ENCODE measurements at regions not wholly inside any gene's neighbourhood (a gene's known extent, or its start where the extent isn't known, plus 50 kb on each side); places are given as distances from the start of the nearest gene placed in this dataset.

DNA sequence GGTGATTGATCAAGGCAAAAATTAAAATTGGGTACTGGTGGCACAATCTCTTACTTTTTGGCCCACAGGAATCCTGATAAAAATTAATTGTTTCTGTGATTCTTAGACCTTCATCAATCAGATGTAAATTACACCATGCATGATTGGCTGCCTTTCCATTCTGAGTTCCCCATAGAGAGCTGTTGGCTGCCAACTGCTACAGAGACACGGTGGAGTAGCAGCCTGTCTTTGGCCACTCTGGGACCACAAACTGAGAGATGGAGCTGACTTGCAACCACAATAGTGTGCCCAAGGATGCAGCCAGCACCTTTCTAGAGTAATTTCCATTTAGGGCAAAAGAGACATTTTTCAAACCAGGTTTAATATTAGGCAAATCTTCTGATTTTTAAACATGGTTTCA is 274.3 kb upstream of the MMS22L start:
- no peak overlapping the region for H2BK120ac ChIP-seq (replicated peaks; ENCODE audit: low read depth, low read length)
- TF ChIP-seq SRF (IDR thresholded peaks at IDR 0.05; ENCODE audit: low read depth, low read length) (no peak), CHD1 (IDR thresholded peaks at IDR 0.05; ENCODE audit: low read depth, low read length) (no peak), KDM4A (IDR thresholded peaks at IDR 0.05; ENCODE audit: low read depth, low read length, severe bottlenecking) (no peak), BRCA1 (IDR thresholded peaks at IDR 0.05; ENCODE audit: low read depth, low read length) (no peak), SIN3A (conservative IDR thresholded peaks at IDR 0.05 in 1 of 2, IDR thresholded peaks at IDR 0.05 in 1 of 2; ENCODE audit: low read depth in 1 of 2, low read length in 2 of 2) (no peak), EZH2 (IDR thresholded peaks at IDR 0.05; ENCODE audit: low read depth, low read length, severe bottlenecking) (no peak), HDAC2 (IDR thresholded peaks at IDR 0.05; ENCODE audit: borderline replicate concordance in 1 of 2, low read depth in 2 of 2, low read length in 2 of 2) (no peak), PHF8 (conservative IDR thresholded peaks at IDR 0.05; ENCODE audit: low read depth, low read length) (no peak), CEBPB (IDR thresholded peaks at IDR 0.05; ENCODE audit: low read depth, low read length) (no peak), BCL11A (IDR thresholded peaks at IDR 0.05; ENCODE audit: low read depth in 2 of 2, low read length in 2 of 2) (no peak), CREB1 (IDR thresholded peaks at IDR 0.05) (no peak)
- TF ChIP-seq, protein P1, sequence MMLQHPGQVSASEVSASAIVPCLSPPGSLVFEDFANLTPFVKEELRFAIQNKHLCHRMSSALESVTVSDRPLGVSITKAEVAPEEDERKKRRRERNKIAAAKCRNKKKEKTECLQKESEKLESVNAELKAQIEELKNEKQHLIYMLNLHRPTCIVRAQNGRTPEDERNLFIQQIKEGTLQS (IDR thresholded peaks at IDR 0.05; ENCODE audit: insufficient read depth, low read depth, low read length): no peak
- TF ChIP-seq, protein P2, sequence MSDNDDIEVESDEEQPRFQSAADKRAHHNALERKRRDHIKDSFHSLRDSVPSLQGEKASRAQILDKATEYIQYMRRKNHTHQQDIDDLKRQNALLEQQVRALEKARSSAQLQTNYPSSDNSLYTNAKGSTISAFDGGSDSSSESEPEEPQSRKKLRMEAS (IDR thresholded peaks at IDR 0.05): no peak
- no peaks in the 10 kb centered on the region for H3K27me3 ChIP-seq (replicated peaks in 1 of 4; ENCODE audit: control insufficient read depth in 3 of 4, extremely low read depth in 1 of 4, insufficient read depth in 3 of 4, low read length in 3 of 4)
- H3K4ac ChIP-seq (replicated peaks; ENCODE audit: insufficient read length, low read depth, low read length): no peak overlapping the region
- no peak overlapping the region for H2AK5ac ChIP-seq (ENCODE audit: low read depth, low read length)
- ChIA-PET CTCF (ENCODE audit: partially characterized antibody) (interaction anchor here (0.9 kb wide), 1 partner anchor 10 kb away, joined by 3 read pairs; no protein-coding TSS in a partner anchor), POLR2A (ENCODE audit: partially characterized antibody) (no interaction called here)
- H4K8ac ChIP-seq (ENCODE audit: extremely low read depth, insufficient read depth, low read length): no peak overlapping the region
- H3K23me2 ChIP-seq (ENCODE audit: low read depth, low read length): no peaks in the 10 kb centered on the region
- H3K9ac ChIP-seq (replicated peaks in 1 of 4; ENCODE audit: extremely low read depth in 1 of 4, low read depth in 3 of 4, low read length in 3 of 4): no peak overlapping the region
- no peak overlapping the region for H3K4me3 ChIP-seq (ENCODE audit: extremely low read depth in 1 of 4, insufficient read depth in 2 of 4, low read depth in 3 of 4, low read length in 4 of 4)
- H4K20me1 ChIP-seq (replicated peaks in 1 of 2; ENCODE audit: control insufficient read depth in 1 of 2, insufficient read depth in 2 of 2, low read length in 2 of 2): no peaks in the 10 kb centered on the region
- no peak overlapping the region for H2BK5ac ChIP-seq (ENCODE audit: low read depth, low read length)
- no peak overlapping the region for H3K56ac ChIP-seq (replicated peaks; ENCODE audit: insufficient read length, low read depth, low read length)
- no peaks in the 10 kb centered on the region for H3K79me1 ChIP-seq (ENCODE audit: low read depth, low read length)
- no peak overlapping the region for H3K18ac ChIP-seq (ENCODE audit: extremely low read depth, low read length)
- no peak overlapping the region for H2BK12ac ChIP-seq (ENCODE audit: low read depth, low read length)
- no peaks in the 10 kb centered on the region for H3K36me3 ChIP-seq (ENCODE audit: control insufficient read depth in 2 of 4, insufficient read depth in 4 of 4, low read length in 3 of 4)
- FAIRE-seq (no peak), DNase-seq (ENCODE audit: low read depth in 1 of 2, low spot score in 2 of 2) (no peak)
- H3K27ac ChIP-seq (ENCODE audit: low read depth, low read length): no peak overlapping the region
- 30% methylated on average over 1 of the region's 1 CpG; no CpG with 5 or more reads in 1 of the 2 experiments for WGBS, 2 experiments (ENCODE audit: extremely low coverage in 1 of 2, insufficient coverage in 1 of 2, insufficient read length in 1 of 2, insufficient replicate concordance in 2 of 2, low coverage in 1 of 2, low lambda C conversion rate in 2 of 2, missing lambda C conversion rate in 1 of 2)
- H4K91ac ChIP-seq (replicated peaks; ENCODE audit: insufficient read length, low read length): no peak overlapping the region
- no peak overlapping the region for H2BK20ac ChIP-seq (ENCODE audit: low read length)
- no peak overlapping the region for H3K14ac ChIP-seq (ENCODE audit: insufficient read length)
- H2AFZ ChIP-seq (ENCODE audit: low read length): no peak overlapping the region
- no peak overlapping the region for H3K4me2 ChIP-seq (ENCODE audit: insufficient read depth in 1 of 2, low read depth in 2 of 2, low read length in 2 of 2)
- H3K23ac ChIP-seq (ENCODE audit: insufficient read length): no peak overlapping the region
- no peak overlapping the region for H4K5ac ChIP-seq (ENCODE audit: insufficient read length, low read depth, low read length)
- H3K9me3 ChIP-seq (ENCODE audit: insufficient read depth in 2 of 2, low read depth in 1 of 2, low read length in 1 of 2): no peaks in the 10 kb centered on the region
- H3K79me2 ChIP-seq (ENCODE audit: control insufficient read depth in 1 of 2, insufficient read depth in 2 of 2, low read length in 2 of 2): no peaks in the 10 kb centered on the region
- no peaks in the 10 kb centered on the region for H3K4me1 ChIP-seq (replicated peaks in 1 of 4; ENCODE audit: control insufficient read depth in 3 of 4, insufficient read depth in 4 of 4, low read length in 3 of 4)
- no peak overlapping the region for H2BK15ac ChIP-seq (ENCODE audit: low read length)
